AG10803 (cell line): ENCODE measurements at regions not wholly inside any gene's neighbourhood (a gene's known extent, or its start where the extent isn't known, plus 50 kb on each side); places are given as distances from the start of the nearest gene placed in this dataset.
"Not testable (repeated sequence)": the region's sequence is repeated elsewhere in the genome, so short reads cannot be mapped to it uniquely, and the experiment has no call there.

ENCODE experiments used
- DNase-seq: peaks from one replicate; pipeline ENCODE4 v3.0.0; 2010; ENCODE audit warnings: low read depth
- H3K4me3 ChIP-seq: 2 replicates; pipeline ENCODE4 v1.5.1; 2011; ENCODE audit warnings: mild to moderate bottlenecking, low read length, control low read depth
- TF ChIP-seq, protein P1 (sequence below): conservative IDR thresholded peaks from 2 replicates; pipeline ENCODE4 v1.5.1; 2011; ENCODE audit warnings: mild to moderate bottlenecking, low read length, control low read depth, inconsistent platforms

DNA sequence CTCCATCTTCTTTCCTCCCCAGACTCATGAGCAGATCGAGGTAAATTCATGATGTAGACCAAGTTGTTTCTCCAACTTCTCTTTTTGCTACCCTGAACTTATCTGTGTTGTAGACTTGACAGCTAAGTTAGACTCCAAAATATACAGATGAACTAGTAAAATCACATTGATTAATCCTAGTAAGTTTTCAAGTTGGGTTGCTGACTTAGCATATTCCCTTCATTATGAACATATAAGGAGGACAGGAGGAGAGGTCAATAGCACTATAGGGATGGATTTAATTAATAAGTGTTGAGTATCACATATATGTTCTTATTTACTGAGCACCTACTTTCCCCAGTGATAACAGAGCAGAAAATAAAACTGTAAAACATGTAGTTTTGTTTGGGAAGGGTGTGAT lies 227.3 kb downstream of the TINAG start:
- no peak overlapping the region for H3K4me3 ChIP-seq
- TF ChIP-seq, protein P1, sequence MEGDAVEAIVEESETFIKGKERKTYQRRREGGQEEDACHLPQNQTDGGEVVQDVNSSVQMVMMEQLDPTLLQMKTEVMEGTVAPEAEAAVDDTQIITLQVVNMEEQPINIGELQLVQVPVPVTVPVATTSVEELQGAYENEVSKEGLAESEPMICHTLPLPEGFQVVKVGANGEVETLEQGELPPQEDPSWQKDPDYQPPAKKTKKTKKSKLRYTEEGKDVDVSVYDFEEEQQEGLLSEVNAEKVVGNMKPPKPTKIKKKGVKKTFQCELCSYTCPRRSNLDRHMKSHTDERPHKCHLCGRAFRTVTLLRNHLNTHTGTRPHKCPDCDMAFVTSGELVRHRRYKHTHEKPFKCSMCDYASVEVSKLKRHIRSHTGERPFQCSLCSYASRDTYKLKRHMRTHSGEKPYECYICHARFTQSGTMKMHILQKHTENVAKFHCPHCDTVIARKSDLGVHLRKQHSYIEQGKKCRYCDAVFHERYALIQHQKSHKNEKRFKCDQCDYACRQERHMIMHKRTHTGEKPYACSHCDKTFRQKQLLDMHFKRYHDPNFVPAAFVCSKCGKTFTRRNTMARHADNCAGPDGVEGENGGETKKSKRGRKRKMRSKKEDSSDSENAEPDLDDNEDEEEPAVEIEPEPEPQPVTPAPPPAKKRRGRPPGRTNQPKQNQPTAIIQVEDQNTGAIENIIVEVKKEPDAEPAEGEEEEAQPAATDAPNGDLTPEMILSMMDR, result no peak
- no peak for DNase-seq

DNA sequence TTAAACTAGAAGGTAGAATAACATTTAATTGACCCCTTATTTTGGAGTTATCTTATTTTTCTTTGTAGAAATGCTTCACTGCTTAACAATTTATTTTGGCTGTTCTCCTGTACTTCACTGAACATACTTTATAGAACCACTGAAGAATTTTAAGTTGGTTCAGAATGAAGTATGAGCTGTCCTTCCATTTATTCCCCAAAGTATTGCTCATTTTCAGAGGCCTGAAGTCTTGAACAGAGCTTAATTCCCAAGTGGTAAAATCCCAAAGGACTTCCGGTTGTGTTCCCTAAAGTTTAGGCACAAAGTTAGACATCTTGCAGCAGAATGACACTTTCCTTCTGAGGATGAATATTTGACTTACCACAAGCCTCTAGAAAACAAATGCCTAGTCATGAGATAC lies 233.3 kb downstream of the TINAG start:
- DNase-seq, result peak; percentile 24
- TF ChIP-seq, protein P1, result no peak

DNA sequence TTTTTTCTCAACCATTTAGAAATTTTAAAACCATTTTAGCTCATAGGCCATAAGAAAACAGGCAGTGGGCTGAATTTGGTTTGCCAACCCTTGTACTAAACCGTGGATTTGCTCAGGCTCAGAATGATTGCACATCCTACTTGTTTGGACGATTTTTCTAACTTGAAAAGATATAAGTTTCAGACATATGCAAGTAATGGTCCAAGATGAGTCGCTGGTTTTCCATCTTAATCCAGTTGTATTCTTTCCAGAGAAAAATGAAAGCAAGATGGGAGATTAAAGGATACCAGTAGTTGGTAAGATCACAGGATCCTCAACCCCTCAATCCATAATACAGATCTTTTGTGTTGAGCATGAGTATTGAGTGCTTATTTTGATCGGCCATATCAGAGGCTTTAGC lies 250.9 kb downstream of the TINAG start:
- TF ChIP-seq, protein P1, result no peak
- no peak for DNase-seq
- H3K4me3 ChIP-seq, result no peak overlapping the region

More for the DNA sequence above, 233.3 kb downstream of the TINAG start:
- no peak overlapping the region for H3K4me3 ChIP-seq

DNA sequence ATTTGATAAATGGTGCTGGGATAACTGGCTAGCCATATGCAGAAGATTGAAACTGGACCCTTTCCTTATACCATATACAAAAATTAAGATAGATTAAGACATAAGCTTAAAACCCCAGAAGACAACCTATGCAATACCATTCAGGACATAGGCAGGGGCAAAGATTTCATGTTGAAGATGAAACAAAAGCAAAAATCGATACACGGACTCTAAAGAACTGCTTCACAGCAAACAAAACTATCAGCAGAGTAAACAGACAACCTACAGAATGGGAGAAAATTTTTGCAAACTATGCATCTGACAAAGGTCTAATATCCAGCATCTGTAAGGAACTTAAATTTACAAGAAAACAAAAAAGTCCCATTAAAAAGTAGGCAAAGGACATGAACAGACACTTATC lies 255.9 kb downstream of the TINAG start:
- not testable (repeated sequence) for H3K4me3 ChIP-seq, DNase-seq

DNA sequence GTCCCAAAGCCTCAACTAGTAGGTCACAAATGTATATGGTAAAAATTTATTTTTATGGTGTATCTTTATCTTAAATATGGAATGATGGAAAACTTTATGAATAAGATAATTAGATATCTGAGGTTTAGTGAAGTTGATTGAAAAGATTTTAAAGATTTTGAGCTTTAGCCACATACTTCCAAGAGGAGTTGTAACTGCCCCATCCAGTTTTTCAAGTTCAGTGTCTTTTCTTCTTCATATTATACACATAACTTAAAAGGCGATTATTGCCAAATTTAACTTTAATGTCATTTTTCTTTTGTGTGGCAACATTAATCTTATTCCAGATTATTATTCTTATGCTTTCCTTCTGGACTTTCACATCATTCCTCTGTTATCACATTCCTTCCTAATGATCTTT lies 266.4 kb downstream of the TINAG start:
- DNase-seq, result no peak
- TF ChIP-seq, protein P1, result no peak
- H3K4me3 ChIP-seq, result no peak overlapping the region

DNA sequence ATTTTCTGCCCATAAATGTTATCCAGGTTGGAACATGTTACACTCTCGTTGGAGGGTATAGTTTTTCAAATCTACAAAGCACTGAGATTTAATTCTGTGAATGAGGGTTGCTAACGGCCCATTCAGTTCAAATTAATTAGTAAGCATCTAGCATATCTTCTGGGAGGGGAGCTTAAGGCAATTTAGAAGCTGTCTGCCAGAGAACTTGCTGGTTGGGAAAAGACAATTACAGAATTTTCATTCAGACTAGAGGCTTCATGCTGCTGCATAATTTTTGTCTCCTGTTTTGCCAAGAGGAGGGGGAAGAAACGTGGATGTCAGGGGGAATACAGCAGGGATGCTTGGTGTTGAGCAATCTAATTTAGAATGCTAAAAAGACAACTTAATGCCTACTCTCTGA lies 268.3 kb upstream of the FAM83B start:
- TF ChIP-seq, protein P1, result no peak
- no peak for DNase-seq
- no peak overlapping the region for H3K4me3 ChIP-seq

DNA sequence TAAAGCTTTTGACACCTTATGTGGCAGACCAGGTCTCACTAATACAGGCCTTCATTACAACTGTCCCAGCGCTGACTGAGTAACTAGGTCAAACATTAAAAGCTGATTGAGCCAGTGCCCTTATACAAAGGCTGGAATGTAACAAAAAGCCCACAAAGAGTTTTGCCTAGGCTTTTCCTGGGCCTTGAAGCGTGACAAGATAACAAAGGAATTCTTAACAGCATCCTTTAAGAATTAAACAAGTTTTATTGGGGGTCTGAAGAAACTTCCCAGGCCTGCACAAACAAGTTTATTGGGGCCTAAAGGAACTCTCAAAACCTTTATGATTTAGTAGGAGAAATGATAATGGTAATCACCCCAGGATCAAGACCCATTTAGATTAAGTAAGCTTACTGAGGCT lies 267.6 kb upstream of the FAM83B start:
- TF ChIP-seq, protein P1, result no peak
- DNase-seq, result peak; percentile 26
- H3K4me3 ChIP-seq, result no peak overlapping the region

DNA sequence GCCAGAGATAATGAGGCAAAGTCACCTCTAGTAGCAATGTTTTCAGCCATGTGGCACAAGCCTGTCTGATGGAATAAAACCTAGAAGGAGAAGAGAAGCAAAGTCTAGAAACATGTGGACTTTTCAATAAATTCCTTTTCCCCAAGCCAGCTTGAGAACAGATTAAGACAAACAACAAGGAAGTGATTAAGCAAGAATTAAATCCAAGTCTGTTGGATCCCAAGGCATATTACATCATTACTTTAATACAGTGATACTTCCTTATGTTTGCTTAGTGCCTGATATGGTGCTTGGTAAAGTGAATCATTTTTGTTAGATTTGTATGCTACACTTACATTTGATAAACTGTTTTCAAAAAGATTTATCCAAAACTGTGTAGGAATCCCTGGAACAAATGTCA lies 260.3 kb upstream of the FAM83B start:
- peak; percentile 69 for DNase-seq
- no peak overlapping the region for H3K4me3 ChIP-seq
- TF ChIP-seq, protein P1, result no peak
